ENCODE measurements at regions not wholly inside any gene's neighbourhood (a gene's known extent, or its start where the extent isn't known, plus 50 kb on each side); places are given as distances from the start of the nearest gene placed in this dataset.

DNA sequence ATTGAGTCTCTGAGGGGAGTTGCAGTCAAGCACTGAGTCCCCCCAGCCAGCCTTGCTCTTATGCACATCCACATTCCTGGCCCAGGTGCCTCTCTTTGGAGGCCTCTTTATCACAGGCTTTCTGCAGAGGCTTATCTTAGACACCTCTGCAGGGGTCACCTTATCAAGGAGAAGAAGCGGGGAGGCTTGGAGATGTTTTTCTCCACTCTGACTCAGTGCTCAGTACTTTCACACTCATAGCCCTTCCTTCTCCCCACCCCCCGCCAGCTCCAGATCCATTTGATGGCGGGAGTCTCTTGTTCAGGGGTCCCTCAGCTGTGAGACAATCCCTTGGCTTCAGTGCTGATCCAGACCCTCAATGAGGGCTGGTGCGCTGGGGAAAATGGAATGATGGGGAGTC is 132.1 kb upstream of the TSHZ2 start:
- TF ChIP-seq, protein P1, sequence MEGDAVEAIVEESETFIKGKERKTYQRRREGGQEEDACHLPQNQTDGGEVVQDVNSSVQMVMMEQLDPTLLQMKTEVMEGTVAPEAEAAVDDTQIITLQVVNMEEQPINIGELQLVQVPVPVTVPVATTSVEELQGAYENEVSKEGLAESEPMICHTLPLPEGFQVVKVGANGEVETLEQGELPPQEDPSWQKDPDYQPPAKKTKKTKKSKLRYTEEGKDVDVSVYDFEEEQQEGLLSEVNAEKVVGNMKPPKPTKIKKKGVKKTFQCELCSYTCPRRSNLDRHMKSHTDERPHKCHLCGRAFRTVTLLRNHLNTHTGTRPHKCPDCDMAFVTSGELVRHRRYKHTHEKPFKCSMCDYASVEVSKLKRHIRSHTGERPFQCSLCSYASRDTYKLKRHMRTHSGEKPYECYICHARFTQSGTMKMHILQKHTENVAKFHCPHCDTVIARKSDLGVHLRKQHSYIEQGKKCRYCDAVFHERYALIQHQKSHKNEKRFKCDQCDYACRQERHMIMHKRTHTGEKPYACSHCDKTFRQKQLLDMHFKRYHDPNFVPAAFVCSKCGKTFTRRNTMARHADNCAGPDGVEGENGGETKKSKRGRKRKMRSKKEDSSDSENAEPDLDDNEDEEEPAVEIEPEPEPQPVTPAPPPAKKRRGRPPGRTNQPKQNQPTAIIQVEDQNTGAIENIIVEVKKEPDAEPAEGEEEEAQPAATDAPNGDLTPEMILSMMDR (IDR thresholded peaks at IDR 0.05; ENCODE audit: poor library complexity, severe bottlenecking), result no peak
- TF ChIP-seq RAD21 (conservative IDR thresholded peaks at IDR 0.05) (no peak), EP300 (conservative IDR thresholded peaks at IDR 0.05; ENCODE audit: poor library complexity, severe bottlenecking) (no peak), EZH2 (IDR thresholded peaks at IDR 0.05; ENCODE audit: borderline replicate concordance, insufficient read depth, low read length, poor library complexity, severe bottlenecking) (no peak), MXI1 (conservative IDR thresholded peaks at IDR 0.05; ENCODE audit: poor library complexity, severe bottlenecking) (no peak), TAF1 (IDR thresholded peaks at IDR 0.05; ENCODE audit: low read depth) (no peak), REST (IDR thresholded peaks at IDR 0.05; ENCODE audit: borderline replicate concordance) (no peak), POLR2AphosphoS5 (IDR thresholded peaks at IDR 0.05) (no peak), SMC3 (conservative IDR thresholded peaks at IDR 0.05; ENCODE audit: poor library complexity) (no peak)
